GM18951 (cell line): ENCODE measurements at regions not wholly inside any gene's neighbourhood (a gene's known extent, or its start where the extent isn't known, plus 50 kb on each side); places are given as distances from the start of the nearest gene placed in this dataset.

Experiments
- POLR2A ChIP-seq: IDR thresholded peaks from 4 replicates; pipeline ENCODE4 v1.6.1; 2011; ENCODE audit warnings: mild to moderate bottlenecking; ENCODE audit not compliant: insufficient read length, insufficient read depth; ENCODE audit errors: extremely low read depth
- in situ Hi-C: fragments of 300-500 bp; cut with MboI; formaldehyde crosslinking; loops from one replicate; pipeline ENCODE4 v1.12.0; 2022; ENCODE audit warnings: low sequenced_read_pairs, mixed read lengths, inconsistent platforms; ENCODE audit not compliant: unreplicated experiment

GRCh38 chr3:135364676-135365075, 569.6 kb downstream of the EPHB1 start:
- no peak for TF ChIP-seq POLR2A
- in situ Hi-C loops, result no loop called here

GRCh38 chr3:135366816-135367215, 571.8 kb downstream of the EPHB1 start:
- in situ Hi-C loops, result no loop called here
- TF ChIP-seq POLR2A, result no peak

GRCh38 chr3:135368316-135368715, 573.3 kb downstream of the EPHB1 start:
- in situ Hi-C loops, result no loop called here

GRCh38 chr3:135368781-135369180, 573.7 kb downstream of the EPHB1 start:
- no peak for TF ChIP-seq POLR2A
- in situ Hi-C loops, result no loop called here

More at GRCh38 chr3:135368316-135368715, 573.3 kb downstream of the EPHB1 start:
- no peak for TF ChIP-seq POLR2A

GRCh38 chr3:135374571-135374970, 579.5 kb downstream of the EPHB1 start:
- in situ Hi-C loops, result no loop called here
- no peak for TF ChIP-seq POLR2A

GRCh38 chr3:135382188-135382587, 583.3 kb upstream of the PPP2R3A start:
- in situ Hi-C loops, result no loop called here

GRCh38 chr3:135382621-135383020, 582.9 kb upstream of the PPP2R3A start:
- no peak for TF ChIP-seq POLR2A
- in situ Hi-C loops, result no loop called here

More at GRCh38 chr3:135382188-135382587, 583.3 kb upstream of the PPP2R3A start:
- TF ChIP-seq POLR2A, result no peak

- no peak for TF ChIP-seq POLR2A
- in situ Hi-C loops, result no loop called here
Observed at GRCh38 chr3:135383301-135383700, 582.2 kb upstream of the PPP2R3A start.

GRCh38 chr3:135392151-135392550, 573.4 kb upstream of the PPP2R3A start:
- no peak for TF ChIP-seq POLR2A
- in situ Hi-C loops, result no loop called here

- in situ Hi-C loops, result no loop called here
Observed at GRCh38 chr3:135393159-135393558, 572.4 kb upstream of the PPP2R3A start.

GRCh38 chr3:135393898-135394525, 571.5 kb upstream of the PPP2R3A start:
- no peak for TF ChIP-seq POLR2A
- in situ Hi-C loops, result no loop called here

More at GRCh38 chr3:135393159-135393558, 572.4 kb upstream of the PPP2R3A start:
- no peak for TF ChIP-seq POLR2A

- in situ Hi-C loops, result no loop called here
- TF ChIP-seq POLR2A, result no peak
Observed at GRCh38 chr3:135412475-135412874, 553.1 kb upstream of the PPP2R3A start.

GRCh38 chr3:135416182-135416581, 549.3 kb upstream of the PPP2R3A start:
- TF ChIP-seq POLR2A, result no peak
- in situ Hi-C loops, result no loop called here

- in situ Hi-C loops, result no loop called here
- no peak for TF ChIP-seq POLR2A
Observed at GRCh38 chr3:135419155-135419554, 546.4 kb upstream of the PPP2R3A start.
